ENCODE measurements at regions not wholly inside any gene's neighbourhood (a gene's known extent, or its start where the extent isn't known, plus 50 kb on each side); places are given as distances from the start of the nearest gene placed in this dataset.

DNA sequence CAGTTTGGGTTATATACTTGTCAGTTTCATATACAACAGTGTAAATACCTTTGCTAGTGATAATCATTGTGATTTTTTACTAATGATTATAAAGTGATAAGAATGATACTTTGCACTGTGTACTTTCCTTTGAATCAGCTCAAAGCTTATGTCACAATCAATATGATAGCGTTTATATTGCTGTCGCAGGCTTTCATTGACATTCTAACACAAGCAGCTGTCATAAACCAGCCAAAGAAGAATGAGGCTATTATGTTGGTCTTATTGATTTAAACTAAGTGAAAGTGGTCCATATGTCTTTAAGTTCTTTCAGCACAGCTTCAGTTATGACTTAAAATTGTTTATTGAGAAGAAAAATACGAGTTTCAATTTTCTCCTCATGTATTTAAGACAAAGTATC lies 272.7 kb upstream of the RGMB start:
- TF ChIP-seq, protein P1, sequence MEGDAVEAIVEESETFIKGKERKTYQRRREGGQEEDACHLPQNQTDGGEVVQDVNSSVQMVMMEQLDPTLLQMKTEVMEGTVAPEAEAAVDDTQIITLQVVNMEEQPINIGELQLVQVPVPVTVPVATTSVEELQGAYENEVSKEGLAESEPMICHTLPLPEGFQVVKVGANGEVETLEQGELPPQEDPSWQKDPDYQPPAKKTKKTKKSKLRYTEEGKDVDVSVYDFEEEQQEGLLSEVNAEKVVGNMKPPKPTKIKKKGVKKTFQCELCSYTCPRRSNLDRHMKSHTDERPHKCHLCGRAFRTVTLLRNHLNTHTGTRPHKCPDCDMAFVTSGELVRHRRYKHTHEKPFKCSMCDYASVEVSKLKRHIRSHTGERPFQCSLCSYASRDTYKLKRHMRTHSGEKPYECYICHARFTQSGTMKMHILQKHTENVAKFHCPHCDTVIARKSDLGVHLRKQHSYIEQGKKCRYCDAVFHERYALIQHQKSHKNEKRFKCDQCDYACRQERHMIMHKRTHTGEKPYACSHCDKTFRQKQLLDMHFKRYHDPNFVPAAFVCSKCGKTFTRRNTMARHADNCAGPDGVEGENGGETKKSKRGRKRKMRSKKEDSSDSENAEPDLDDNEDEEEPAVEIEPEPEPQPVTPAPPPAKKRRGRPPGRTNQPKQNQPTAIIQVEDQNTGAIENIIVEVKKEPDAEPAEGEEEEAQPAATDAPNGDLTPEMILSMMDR (IDR thresholded peaks at IDR 0.05), result no peak
- no peak overlapping the region for H3K4me3 ChIP-seq
- no peak overlapping the region for H3K27ac ChIP-seq
- no peaks in the 10 kb centered on the region for H3K4me1 ChIP-seq
- no peaks in the 10 kb centered on the region for H3K36me3 ChIP-seq
- DNase-seq (ENCODE audit: low spot score), result no peak
- H3K9me3 ChIP-seq, result no peaks in the 10 kb centered on the region
- H3K27me3 ChIP-seq, result no peaks in the 10 kb centered on the region

DNA sequence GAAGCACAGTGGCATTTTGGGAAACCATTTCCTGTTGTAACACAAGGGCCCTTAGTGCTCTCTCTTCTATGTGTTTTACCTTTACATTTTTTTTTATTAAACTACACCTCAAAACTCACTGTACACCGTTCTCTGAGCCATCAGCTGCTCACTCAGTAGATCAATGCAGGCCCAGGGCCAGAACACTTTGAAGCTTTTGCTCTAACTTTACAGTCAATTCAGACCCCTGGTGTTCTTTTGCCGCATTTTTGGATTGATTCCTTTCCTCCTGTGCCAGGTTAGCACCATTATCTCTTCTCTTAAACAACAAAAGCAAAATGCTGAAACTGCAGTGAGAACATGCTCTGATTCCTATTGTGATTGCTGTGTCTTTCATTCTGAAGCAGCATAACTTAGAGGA lies 269.8 kb upstream of the RGMB start:
- Histone ChIP-seq H3K27ac (no peak overlapping the region), H3K4me3 (no peak overlapping the region), H3K4me1 (no peaks in the 10 kb centered on the region), H3K36me3 (no peaks in the 10 kb centered on the region), H3K9me3 (no peaks in the 10 kb centered on the region), H3K27me3 (no peaks in the 10 kb centered on the region)
- DNase-seq (ENCODE audit: low spot score), result no peak
- TF ChIP-seq, protein P1 (IDR thresholded peaks at IDR 0.05), result no peak

DNA sequence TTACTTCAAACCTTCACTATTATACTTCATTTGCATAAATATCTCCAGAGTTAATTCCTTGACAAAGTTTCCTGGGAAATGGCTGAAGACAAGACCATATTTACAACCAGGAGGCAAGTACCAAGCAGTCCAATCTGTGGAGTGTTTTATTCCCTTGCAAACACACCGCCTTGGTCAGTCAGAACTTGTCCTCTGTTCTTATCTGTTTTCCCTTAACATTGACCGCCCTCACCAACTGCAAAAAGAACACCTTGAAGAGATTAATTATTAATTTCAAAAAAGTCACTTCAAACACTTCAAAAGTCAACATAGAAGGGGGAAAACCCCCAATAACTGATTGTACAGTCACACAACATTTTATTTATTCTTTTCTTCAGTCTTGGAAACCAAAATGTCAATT lies 269.0 kb upstream of the RGMB start:
- Histone ChIP-seq H3K36me3 (no peaks in the 10 kb centered on the region), H3K27me3 (no peaks in the 10 kb centered on the region), H3K4me3 (no peak overlapping the region), H3K4me1 (no peaks in the 10 kb centered on the region), H3K9me3 (no peaks in the 10 kb centered on the region), H3K27ac (no peak overlapping the region)
- no peak for DNase-seq (ENCODE audit: low spot score)
- TF ChIP-seq, protein P1 (IDR thresholded peaks at IDR 0.05), result no peak

GRCh38 chr5:98510143-98510985 lies 263.1 kb upstream of the RGMB start:
- H3K27ac ChIP-seq, result no peak overlapping the region
- H3K27me3 ChIP-seq, result no peaks in the 10 kb centered on the region
- TF ChIP-seq, protein P1 (IDR thresholded peaks at IDR 0.05), result no peak
- H3K9me3 ChIP-seq, result no peaks in the 10 kb centered on the region
- H3K4me1 ChIP-seq, result no peaks in the 10 kb centered on the region
- DNase-seq (ENCODE audit: low spot score), result no peak
- no peaks in the 10 kb centered on the region for H3K36me3 ChIP-seq
- no peak overlapping the region for H3K4me3 ChIP-seq

GRCh38 chr5:98513380-98513779 lies 260.1 kb upstream of the RGMB start:
- DNase-seq (ENCODE audit: low spot score), result no peak
- Histone ChIP-seq H3K4me1 (no peaks in the 10 kb centered on the region), H3K36me3 (no peaks in the 10 kb centered on the region), H3K27me3 (no peaks in the 10 kb centered on the region), H3K9me3 (no peaks in the 10 kb centered on the region), H3K4me3 (no peak overlapping the region), H3K27ac (no peak overlapping the region)
- TF ChIP-seq, protein P1 (IDR thresholded peaks at IDR 0.05), result no peak

DNA sequence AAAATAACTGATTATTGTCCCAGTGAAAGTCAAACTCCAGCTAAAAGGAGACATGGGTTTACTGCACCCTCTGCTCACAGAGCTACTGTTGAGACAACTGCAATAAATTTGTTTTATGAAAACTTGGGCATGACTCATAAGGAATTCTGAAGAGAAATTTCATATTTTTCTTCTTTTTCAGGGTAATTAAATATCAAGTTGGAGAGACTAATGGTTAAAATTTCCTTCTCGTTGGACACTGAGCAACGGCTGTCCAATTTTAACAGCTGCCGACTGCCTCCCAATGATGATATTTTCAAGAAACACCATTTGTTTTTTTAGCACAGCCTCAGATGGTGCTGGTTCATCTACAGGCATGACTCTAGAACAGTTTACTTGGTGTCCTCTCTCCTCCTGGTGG lies 259.2 kb upstream of the RGMB start:
- Histone ChIP-seq H3K4me1 (no peaks in the 10 kb centered on the region), H3K27ac (no peak overlapping the region), H3K9me3 (no peaks in the 10 kb centered on the region), H3K4me3 (no peak overlapping the region), H3K27me3 (no peaks in the 10 kb centered on the region), H3K36me3 (no peaks in the 10 kb centered on the region)
- TF ChIP-seq, protein P1 (IDR thresholded peaks at IDR 0.05), result no peak
- no peak for DNase-seq (ENCODE audit: low spot score)
